ENCODE measurements at regions not wholly inside any gene's neighbourhood (a gene's known extent, or its start where the extent isn't known, plus 50 kb on each side); places are given as distances from the start of the nearest gene placed in this dataset.

GRCh38 chr12:60265741-60266140 lies 669.9 kb downstream of the SLC16A7 start:
- no peak for DNase-seq (ENCODE audit: low read depth, low spot score)
- Mint-ChIP-seq H3K36me3 (ENCODE audit: low read depth) (no peaks in the 10 kb centered on the region), H3K27ac (ENCODE audit: unreplicated experiment) (no peak overlapping the region), H3K4me3 (no peak overlapping the region), H3K9me3 (no peaks in the 10 kb centered on the region), H3K27me3 (ENCODE audit: low read depth) (no peaks in the 10 kb centered on the region), H3K4me1 (no peaks in the 10 kb centered on the region)
- no peak for TF ChIP-seq CTCF (conservative IDR thresholded peaks at IDR 0.05)

- no peaks in the 10 kb centered on the region for H3K36me3 Mint-ChIP-seq (ENCODE audit: low read depth)
- DNase-seq (ENCODE audit: low read depth, low spot score), result no peak
- no peak for TF ChIP-seq CTCF (conservative IDR thresholded peaks at IDR 0.05)
- H3K27me3 Mint-ChIP-seq (ENCODE audit: low read depth), result no peaks in the 10 kb centered on the region
- H3K4me3 Mint-ChIP-seq, result no peak overlapping the region
- no peaks in the 10 kb centered on the region for H3K4me1 Mint-ChIP-seq
- no peak overlapping the region for H3K27ac Mint-ChIP-seq (ENCODE audit: unreplicated experiment)
- no peaks in the 10 kb centered on the region for H3K9me3 Mint-ChIP-seq
Observed at GRCh38 chr12:60266381-60266852, 670.6 kb downstream of the SLC16A7 start.

GRCh38 chr12:60269611-60270269 lies 673.9 kb downstream of the SLC16A7 start:
- Mint-ChIP-seq H3K4me1 (no peaks in the 10 kb centered on the region), H3K4me3 (no peak overlapping the region), H3K27ac (ENCODE audit: unreplicated experiment) (no peak overlapping the region), H3K27me3 (ENCODE audit: low read depth) (no peaks in the 10 kb centered on the region), H3K9me3 (no peaks in the 10 kb centered on the region), H3K36me3 (ENCODE audit: low read depth) (no peaks in the 10 kb centered on the region)
- no peak for TF ChIP-seq CTCF (conservative IDR thresholded peaks at IDR 0.05)
- no peak for DNase-seq (ENCODE audit: low read depth, low spot score)

GRCh38 chr12:60271816-60272215 lies 676.0 kb downstream of the SLC16A7 start:
- no peaks in the 10 kb centered on the region for H3K36me3 Mint-ChIP-seq (ENCODE audit: low read depth)
- no peak overlapping the region for H3K27ac Mint-ChIP-seq (ENCODE audit: unreplicated experiment)
- TF ChIP-seq CTCF (conservative IDR thresholded peaks at IDR 0.05), result no peak
- DNase-seq (ENCODE audit: low read depth, low spot score), result no peak
- H3K4me3 Mint-ChIP-seq, result no peak overlapping the region
- no peaks in the 10 kb centered on the region for H3K9me3 Mint-ChIP-seq
- H3K4me1 Mint-ChIP-seq, result no peaks in the 10 kb centered on the region
- no peaks in the 10 kb centered on the region for H3K27me3 Mint-ChIP-seq (ENCODE audit: low read depth)

- no peaks in the 10 kb centered on the region for H3K36me3 Mint-ChIP-seq (ENCODE audit: low read depth)
- DNase-seq (ENCODE audit: low read depth, low spot score), result no peak
- no peaks in the 10 kb centered on the region for H3K27me3 Mint-ChIP-seq (ENCODE audit: low read depth)
- no peaks in the 10 kb centered on the region for H3K4me1 Mint-ChIP-seq
- H3K4me3 Mint-ChIP-seq, result no peak overlapping the region
- no peak overlapping the region for H3K27ac Mint-ChIP-seq (ENCODE audit: unreplicated experiment)
- TF ChIP-seq CTCF (conservative IDR thresholded peaks at IDR 0.05), result no peak
- H3K9me3 Mint-ChIP-seq, result no peaks in the 10 kb centered on the region
Observed at GRCh38 chr12:60278209-60278608, 682.4 kb downstream of the SLC16A7 start.
